Embryonic facial prominence (tissue), 1 donor: ENCODE measurements at regions not wholly inside any gene's neighbourhood (a gene's known extent, or its start where the extent isn't known, plus 50 kb on each side); places are given as distances from the start of the nearest gene placed in this dataset.

ENCODE experiments used
- DNase-seq: peaks from one replicate; pipeline ENCODE4 v3.0.0-alpha.2; 2016; ENCODE audit errors: extremely low spot score

- DNase-seq, result no peak
Measured at GRCh38 chr1:228990906-228991569, 255.8 kb downstream of the RHOU start.

DNA sequence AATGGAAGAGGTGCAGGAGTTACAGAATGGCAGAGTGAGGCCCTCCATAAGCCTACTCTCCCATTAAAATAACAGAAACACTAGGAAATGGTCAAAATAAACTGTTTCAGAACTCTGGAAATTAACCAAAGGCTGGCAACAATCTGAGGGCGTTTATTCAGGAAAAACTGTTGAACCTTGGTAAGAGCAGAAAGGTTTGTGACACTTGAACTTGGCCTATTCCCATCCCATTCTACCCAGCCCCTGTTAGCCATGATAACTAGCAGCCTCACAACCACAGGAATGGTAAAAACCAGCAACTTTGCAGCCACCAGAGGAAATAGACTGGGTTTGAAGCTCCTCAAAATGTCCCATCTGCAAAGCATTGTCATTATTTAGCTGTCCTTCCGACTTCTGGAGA is 256.8 kb downstream of the RHOU start:
- DNase-seq, result no peak

DNA sequence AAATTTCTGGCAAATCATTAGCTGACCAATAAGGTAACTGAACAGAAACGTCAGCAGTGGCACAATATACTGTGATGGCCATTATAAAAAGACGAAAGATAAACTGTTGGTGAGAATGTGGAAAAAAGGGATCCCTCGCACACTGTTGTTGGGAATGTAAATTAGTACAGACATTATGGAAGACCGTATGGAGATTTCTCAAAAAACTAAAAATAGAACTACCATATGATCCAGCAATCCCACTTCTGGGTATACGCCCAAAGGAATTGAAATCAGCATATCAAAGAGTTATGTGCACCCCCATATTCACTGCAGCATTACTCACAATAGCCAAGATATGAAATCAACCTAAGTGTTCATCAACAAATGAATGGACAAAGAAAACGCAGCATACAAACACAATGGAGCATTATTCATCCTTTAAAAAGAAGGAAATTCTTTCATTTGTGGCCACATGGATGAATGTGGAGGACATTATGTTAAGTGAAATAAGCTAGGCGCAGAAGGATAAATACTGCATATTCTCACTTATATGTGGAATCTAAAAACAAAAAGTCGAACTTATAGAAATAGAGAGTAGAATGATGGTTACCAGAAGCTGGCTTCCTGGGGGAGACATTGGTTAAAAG is 257.7 kb downstream of the RHOU start:
- DNase-seq, result no peak

- DNase-seq, result no peak
Measured at GRCh38 chr1:228994676-228995594, 259.7 kb downstream of the RHOU start.

DNA sequence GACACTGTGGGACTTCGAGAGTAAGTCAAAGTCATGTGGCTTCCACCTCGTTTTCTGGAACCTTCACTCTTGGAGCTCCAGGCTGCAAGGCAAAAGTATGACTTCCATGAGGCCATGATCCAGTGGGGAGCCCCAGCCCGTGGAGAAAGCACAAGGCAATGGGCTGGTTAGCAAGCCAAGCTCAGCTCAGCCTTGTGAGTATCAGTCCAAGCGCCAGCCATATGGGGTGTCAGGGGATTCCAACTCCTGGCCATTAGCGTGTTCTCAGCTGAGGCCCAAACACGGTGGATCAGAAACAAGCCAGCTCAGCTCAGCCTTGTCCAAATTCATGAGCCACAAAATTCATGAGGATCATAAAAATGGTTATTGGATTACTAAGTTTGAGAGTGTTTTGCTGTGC is 261.0 kb downstream of the RHOU start:
- no peak for DNase-seq

- no peak for DNase-seq
Measured at GRCh38 chr1:228997721-228998144, 262.5 kb downstream of the RHOU start.

DNA sequence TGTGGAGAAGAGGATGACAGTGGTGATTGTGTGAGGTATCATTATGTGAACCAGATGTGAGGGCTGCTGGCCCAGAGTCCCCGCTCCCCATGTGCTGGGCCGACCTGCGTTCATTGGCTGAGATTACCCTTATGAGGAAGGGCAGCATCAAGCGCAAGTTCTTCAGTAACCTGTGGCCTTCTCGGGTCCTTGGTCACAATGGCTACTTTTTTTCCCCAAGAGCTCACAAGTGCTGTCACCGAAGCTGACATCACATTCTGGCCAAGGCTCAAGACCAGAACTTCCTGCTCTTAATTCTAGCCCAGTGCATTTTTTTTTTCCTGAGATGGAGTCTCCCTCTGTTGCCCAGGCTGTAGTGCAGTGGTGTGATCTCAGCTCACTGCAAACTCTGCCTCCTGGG is 262.9 kb downstream of the RHOU start:
- no peak for DNase-seq

- DNase-seq, result no peak
Measured at GRCh38 chr1:228999446-229000170, 264.3 kb downstream of the RHOU start.

DNA sequence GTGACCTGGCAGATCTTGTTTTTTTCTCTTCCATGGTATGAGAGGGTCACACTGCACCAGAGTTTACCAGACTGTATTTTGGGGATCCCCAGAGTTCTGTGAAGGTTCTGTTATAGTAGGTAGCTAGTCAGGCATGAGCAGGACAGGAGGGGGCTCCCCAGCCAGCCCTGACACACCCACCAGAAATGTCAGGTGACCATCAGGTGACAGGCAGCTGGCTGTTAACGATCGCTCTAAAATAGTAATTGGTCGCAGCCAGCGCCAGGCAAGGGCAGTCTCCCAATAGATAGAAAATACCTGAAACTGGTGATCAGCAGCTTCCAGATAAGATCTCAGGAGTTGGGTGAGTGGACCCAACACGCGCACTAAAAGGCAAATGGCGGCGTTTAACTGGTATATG is 264.9 kb downstream of the RHOU start:
- no peak for DNase-seq

GRCh38 chr1:229001467-229002011 is 266.3 kb downstream of the RHOU start:
- no peak for DNase-seq

DNA sequence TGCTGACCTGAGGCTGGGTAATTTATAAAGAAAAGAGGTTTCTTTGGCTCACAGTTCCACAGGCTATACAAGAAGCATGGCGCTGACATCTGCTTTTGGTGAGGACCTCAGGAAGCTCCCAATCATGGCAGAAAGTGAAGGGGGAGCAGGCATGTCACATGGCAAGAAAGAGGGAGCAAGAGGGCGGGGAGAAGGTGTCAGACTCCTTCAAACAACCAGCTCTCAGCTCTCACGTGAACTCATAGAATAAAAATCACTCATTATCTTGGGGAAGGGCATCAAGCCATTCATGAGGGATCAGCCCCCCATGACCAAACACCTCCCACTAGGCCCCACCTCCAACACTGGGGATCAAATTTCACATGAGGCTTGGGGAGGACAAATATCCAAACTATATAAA is 266.8 kb downstream of the RHOU start:
- no peak for DNase-seq

GRCh38 chr1:229002451-229002960 is 267.2 kb downstream of the RHOU start:
- no peak for DNase-seq

DNA sequence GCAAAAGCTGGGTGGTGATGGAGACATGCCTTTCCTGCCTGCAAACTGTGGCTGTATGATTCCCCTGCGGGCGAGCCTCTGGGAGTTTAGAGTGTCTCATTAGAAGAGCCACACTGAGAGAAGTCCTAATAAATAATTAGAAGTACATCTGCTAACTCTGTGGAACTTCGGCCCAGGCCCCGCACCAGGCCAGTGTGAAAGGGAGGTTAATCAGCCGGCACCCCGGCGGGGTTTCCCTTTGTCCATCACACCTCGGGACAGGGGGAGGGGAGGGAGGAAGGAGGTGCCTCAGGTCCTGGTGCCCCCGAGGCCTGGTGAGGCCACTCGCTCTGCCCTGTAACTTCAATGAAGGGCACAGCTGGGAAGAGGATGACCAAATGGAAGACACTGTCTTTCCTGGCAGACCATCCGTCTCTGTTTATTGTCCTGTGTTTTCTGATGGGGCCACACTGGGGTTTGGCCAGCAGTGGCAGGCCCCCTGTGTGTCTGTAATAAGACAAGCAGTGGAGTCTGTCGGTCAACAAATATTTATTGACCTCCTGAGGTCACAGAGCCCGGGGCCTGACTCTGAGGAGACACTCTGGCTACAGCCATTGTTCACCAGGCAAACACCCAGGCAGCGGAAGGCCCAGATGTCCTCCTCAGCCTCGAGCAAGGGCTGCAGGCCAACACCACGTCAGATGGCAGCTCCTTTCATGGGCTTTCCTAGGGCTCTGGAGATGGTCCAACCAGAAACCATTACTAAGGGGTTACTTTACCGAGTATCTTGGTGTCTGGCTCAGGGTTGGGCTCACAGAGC is 267.5 kb upstream of the RAB4A start:
- no peak for DNase-seq

GRCh38 chr1:229004066-229004833 is 266.7 kb upstream of the RAB4A start:
- no peak for DNase-seq

GRCh38 chr1:229005097-229005496 is 265.8 kb upstream of the RAB4A start:
- no peak for DNase-seq

- no peak for DNase-seq
Measured at GRCh38 chr1:229005556-229005955, 265.4 kb upstream of the RAB4A start.

DNA sequence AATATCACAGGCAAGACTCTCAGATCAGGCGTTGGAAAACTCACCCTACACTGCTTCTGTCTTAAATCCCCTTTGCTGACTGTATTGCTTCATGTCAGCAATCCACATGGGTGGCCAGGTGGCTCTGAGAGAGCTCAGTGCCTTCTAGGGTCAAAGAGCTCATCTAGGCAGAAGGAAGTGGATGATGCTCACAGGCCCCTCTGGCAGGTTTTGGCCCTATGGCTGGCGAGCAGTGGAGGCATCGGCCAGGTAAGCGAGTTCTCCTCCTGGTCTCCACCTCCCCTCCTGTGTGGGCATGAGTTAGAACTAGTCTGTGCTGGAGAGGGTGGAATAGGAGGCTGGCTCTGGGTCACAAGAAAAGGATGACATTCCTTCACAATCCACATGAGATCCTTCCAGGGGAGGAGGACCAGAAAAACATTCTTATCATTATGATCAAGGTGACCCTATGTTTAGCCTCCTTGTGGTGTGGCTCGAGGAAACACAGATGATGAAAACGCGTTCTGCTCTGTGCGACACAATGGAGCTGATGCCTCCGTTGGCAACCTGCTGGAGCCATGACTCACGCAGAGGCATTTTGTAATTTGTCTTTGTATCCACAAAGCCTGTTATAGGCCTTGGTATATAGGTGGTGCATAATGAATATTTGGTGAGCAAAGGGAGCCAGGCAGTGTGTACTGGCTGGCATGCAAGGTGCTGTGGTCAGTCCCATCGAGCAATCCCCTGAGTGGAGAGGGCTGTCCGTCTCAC is 264.6 kb upstream of the RAB4A start:
- DNase-seq, result no peak

DNA sequence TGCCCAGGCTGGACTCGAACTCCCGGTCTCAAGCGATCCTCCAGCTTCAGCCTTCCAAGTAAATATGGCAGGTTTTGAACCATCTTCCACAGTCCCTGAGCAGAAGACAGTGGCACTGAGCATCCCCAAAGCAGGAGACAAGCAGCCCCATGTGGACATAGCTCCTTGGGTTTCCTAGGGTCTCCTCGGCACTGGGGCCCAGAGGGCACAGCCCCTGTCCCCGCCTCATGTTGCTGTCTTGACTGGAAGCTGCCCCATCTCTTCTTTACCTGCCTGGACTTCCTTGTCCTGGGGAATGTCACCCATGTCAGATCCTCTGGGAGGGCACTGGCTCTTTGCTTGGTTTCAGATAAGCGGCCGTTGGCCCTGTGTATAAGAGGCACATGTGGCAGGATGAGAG is 263.7 kb upstream of the RAB4A start:
- DNase-seq, result no peak

DNA sequence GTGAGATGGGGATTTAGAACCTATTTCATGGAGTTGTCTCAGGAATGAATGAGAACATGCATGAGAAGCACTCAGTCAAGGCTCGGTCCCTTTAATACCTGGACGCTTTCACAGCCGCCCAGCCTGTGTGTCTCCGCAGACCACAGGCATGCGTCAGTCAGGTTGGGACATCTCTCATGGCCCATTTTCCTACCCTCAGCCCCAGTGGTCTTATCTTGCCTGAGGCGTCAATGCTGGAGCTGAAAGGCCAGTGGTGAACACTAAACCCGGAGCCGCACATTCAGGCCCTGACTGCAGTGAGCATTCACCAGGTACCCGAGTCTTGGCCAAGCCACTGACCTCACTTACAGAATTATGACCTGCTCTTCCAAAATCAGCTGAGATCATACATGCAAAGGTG is 263.2 kb upstream of the RAB4A start:
- DNase-seq, result no peak
